BLaER1 (cell line): ENCODE measurements at regions not wholly inside any gene's neighbourhood (a gene's known extent, or its start where the extent isn't known, plus 50 kb on each side); places are given as distances from the start of the nearest gene placed in this dataset.
A peak's percentile ranks its signal among the peaks of the same experiment; 100 is the strongest.

ENCODE experiments used
- H3K27ac ChIP-seq: shearing (Covaris generic); formaldehyde crosslinking; 2 replicates; pipeline ENCODE4 v1.8.1; 2022
- H3K27me3 ChIP-seq: shearing (Covaris generic); formaldehyde crosslinking; 2 replicates; pipeline ENCODE4 v1.8.1; 2022
- H3K36me3 ChIP-seq: shearing (Covaris generic); formaldehyde crosslinking; 2 replicates; pipeline ENCODE4 v1.8.1; 2022
- H3K4me1 ChIP-seq: shearing (Covaris generic); formaldehyde crosslinking; 2 replicates; pipeline ENCODE4 v1.8.1; 2022
- H3K4me2 ChIP-seq: shearing (Covaris generic); formaldehyde crosslinking; 2 replicates; pipeline ENCODE4 v1.8.1; 2022
- H3K4me3 ChIP-seq: shearing (Covaris generic); formaldehyde crosslinking; 2 replicates; pipeline ENCODE4 v1.8.1; 2022
- H3K9ac ChIP-seq: shearing (Covaris generic); formaldehyde crosslinking; 2 replicates; pipeline ENCODE4 v1.8.1; 2022
- H3K9me3 ChIP-seq: shearing (Covaris generic); formaldehyde crosslinking; 2 replicates; pipeline ENCODE4 v1.8.1; 2022
- H4K20me1 ChIP-seq: shearing (Covaris generic); formaldehyde crosslinking; 2 replicates; pipeline ENCODE4 v1.8.1; 2022
- Cebpa-rat ChIP-seq: shearing (Covaris generic); IDR thresholded peaks from 2 replicates; pipeline ENCODE4 v1.8.1; 2022

DNA sequence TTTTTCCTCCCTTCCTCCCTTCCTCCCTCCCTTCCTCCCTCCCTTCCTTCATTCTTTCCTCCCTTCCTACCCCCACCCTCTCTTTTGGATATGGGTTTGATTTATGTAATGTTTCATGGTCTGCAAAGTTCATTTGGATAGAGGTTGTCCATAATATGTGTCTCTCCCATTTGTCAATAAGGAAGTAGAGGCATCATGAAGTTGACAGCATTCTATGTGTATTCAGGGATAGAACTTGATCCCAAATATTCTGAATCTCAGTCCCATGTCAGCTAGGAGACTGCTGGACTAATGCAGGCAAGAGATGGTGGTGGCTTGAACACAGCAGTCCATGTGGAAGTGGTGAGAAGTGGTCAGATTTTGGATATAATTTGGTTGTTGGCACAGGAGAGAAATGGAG lies 90.7 kb upstream of the SLC6A6 start:
- Histone ChIP-seq H3K4me3 (no peak overlapping the region), H3K36me3 (no peaks in the 10 kb centered on the region), H3K27ac (no peak overlapping the region), H3K4me1 (no peaks in the 10 kb centered on the region), H3K4me2 (no peak overlapping the region), H4K20me1 (peaks cover 12% of the 10 kb centered on the region), H3K9ac (no peak overlapping the region), H3K27me3 (peaks cover 43% of the 10 kb centered on the region), H3K9me3 (no peaks in the 10 kb centered on the region)
- no peak for TF ChIP-seq Cebpa-rat

DNA sequence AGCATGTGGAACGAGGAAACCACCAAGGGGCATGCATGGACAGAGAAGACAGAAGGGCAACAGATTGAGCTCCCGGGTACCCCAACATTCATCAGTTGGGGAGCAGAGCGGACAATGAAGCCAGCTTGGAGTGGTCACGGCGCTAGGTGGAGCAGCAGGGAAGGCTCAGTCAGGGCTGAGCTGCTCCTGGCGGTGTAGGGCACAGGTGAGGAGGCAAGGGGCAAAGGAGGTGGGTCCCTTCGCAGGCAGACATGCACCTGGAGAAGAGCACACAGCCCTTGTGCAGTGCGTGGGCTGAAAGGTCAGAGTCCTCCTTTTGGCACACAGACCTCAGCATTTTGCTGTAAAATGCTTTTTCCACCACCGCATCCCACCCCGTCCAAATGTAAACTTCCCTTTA lies 90.0 kb upstream of the SLC6A6 start:
- Histone ChIP-seq H3K27me3 (peaks cover 36% of the 10 kb centered on the region; the same call in 1 of the 2 replicates), H3K9me3 (no peaks in the 10 kb centered on the region), H3K4me2 (no peak overlapping the region)

DNA sequence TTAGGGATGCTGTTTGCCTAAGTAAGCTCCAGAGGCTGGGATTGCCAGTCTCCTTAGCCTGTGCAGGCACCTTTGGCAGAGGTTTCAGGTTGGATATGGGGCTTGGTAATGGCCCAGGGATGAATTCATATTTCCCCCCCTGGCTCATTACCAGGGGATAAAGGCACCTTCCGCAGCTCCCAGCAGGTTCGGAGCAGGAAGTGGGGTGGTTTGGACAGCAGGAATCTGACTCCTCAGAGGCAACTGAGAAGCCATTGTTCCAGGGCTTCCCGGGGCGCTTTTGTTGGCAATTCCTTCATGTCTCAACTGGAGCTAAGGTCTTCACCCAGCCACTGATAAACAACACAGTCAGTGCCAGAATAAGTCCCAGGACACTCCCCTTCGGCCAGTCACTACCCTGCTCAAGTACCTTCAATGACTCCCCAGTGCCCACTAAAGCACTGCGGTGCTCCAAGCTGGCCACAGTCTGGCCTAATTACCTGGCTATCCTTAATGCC lies 85.3 kb upstream of the SLC6A6 start:
- H3K27me3 ChIP-seq, result 0 out of 2 replicates have a peak, but pooled peaks cover 5% of the 10 kb centered on the region
- no peaks in the 10 kb centered on the region; the same call in 1 of the 2 replicates for H3K9me3 ChIP-seq
- H3K27ac ChIP-seq, result no peak overlapping the region
- H3K4me1 ChIP-seq, result peaks cover 3% of the 10 kb centered on the region; the same call in 1 of the 2 replicates
- no peak overlapping the region for H3K4me2 ChIP-seq
- no peak overlapping the region for H3K9ac ChIP-seq
- no peaks in the 10 kb centered on the region for H4K20me1 ChIP-seq
- H3K4me3 ChIP-seq, result no peak overlapping the region
- H3K36me3 ChIP-seq, result no peaks in the 10 kb centered on the region
- TF ChIP-seq Cebpa-rat, result no peak

More for the DNA sequence above, 90.0 kb upstream of the SLC6A6 start:
- no peaks in the 10 kb centered on the region for H3K4me1 ChIP-seq
- H3K9ac ChIP-seq, result no peak overlapping the region
- peaks cover 7% of the 10 kb centered on the region for H4K20me1 ChIP-seq
- no peak overlapping the region for H3K4me3 ChIP-seq
- no peak for TF ChIP-seq Cebpa-rat
- H3K27ac ChIP-seq, result no peak overlapping the region
- no peaks in the 10 kb centered on the region for H3K36me3 ChIP-seq

DNA sequence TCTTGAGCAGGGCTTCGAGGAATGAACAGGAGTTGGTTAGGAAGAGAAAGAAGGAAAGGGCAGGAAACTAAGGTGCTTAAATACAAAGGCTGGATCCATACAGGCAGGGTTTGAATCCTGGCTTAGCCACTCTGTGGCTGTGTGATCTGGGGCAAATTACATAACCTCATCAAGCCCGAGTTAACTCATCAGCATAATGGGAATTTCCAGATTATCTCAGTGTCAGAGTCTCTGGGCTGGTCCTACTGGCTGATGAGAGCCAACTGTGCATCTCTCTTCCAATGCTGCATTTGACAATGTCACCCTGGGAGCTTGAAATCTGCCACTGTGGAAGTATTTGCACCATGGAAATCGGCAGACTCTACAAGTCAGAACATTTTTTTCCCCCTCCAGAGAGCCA lies 83.8 kb upstream of the SLC6A6 start:
- H3K4me1 ChIP-seq, result peaks cover 15% of the 10 kb centered on the region
- H3K4me2 ChIP-seq, result no peak overlapping the region
- no peak for TF ChIP-seq Cebpa-rat

DNA sequence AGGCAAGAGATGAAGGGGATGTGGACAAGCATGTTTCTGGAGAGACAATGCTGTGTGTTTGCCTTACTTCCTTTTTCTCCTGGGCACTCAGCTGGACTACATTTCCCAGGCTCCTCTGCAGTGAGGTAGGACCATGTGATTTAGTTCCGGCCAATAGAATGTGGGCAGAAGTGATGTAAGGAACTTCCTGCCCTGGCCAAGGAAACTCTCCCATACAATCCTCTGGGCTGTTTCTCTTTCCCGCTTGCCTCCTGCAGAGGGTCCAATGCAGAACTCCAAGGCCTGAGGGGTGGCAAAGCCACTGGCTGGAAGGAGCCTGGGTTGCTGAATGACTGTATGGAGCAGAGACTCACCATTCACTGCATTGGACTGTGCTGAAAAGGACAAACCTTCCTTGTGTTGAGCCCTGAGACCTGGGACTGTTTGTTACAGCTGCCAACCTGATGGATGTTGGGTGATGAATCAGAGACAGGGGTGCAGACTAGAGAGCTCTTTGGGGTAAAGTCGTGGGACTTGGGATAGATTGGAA lies 82.7 kb upstream of the SLC6A6 start:
- Histone ChIP-seq H3K4me3 (peak overlapping the region; percentile 42; the same call in 1 of the 2 replicates), H3K4me2 (peak overlapping the region; percentile 63), H3K9me3 (no peaks in the 10 kb centered on the region; the same call in 1 of the 2 replicates), H3K4me1 (peaks cover 16% of the 10 kb centered on the region), H4K20me1 (no peaks in the 10 kb centered on the region), H3K27me3 (no peaks in the 10 kb centered on the region), H3K9ac (no peak overlapping the region), H3K27ac (peak overlapping the region; percentile 25; the same call in 1 of the 2 replicates), H3K36me3 (no peaks in the 10 kb centered on the region)
- no peak for TF ChIP-seq Cebpa-rat

More for the DNA sequence above, 83.8 kb upstream of the SLC6A6 start:
- Histone ChIP-seq H4K20me1 (no peaks in the 10 kb centered on the region), H3K27me3 (no peaks in the 10 kb centered on the region), H3K9me3 (no peaks in the 10 kb centered on the region; the same call in 1 of the 2 replicates), H3K4me3 (no peak overlapping the region), H3K27ac (no peak overlapping the region), H3K9ac (no peak overlapping the region), H3K36me3 (no peaks in the 10 kb centered on the region)

DNA sequence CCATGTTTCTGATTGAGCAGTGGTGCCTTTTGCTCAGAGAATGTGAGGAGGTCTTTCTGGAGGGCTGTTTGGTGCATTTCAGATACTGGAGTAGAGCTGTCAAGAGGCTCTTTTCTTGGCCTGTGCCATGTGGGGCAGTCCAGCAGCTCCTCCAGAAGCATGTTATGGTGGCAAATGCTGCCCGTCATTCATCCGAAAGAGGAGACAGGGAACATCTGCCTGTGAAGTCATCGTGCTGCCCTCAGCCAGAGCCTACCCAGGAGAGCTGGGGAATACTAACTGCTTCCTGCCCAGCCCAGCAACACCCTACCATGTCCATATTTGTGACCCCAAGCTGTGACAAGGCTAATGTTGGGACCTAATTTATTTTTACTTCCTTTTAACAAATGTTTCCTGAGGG lies 82.2 kb upstream of the SLC6A6 start:
- Histone ChIP-seq H3K36me3 (no peaks in the 10 kb centered on the region), H3K9ac (no peak overlapping the region), H3K4me1 (peaks cover 16% of the 10 kb centered on the region), H3K9me3 (no peaks in the 10 kb centered on the region; the same call in 1 of the 2 replicates), H4K20me1 (no peaks in the 10 kb centered on the region), H3K4me2 (peak overlapping the region; percentile 63), H3K27me3 (no peaks in the 10 kb centered on the region), H3K4me3 (no peak overlapping the region), H3K27ac (no peak overlapping the region)
- TF ChIP-seq Cebpa-rat, result no peak

DNA sequence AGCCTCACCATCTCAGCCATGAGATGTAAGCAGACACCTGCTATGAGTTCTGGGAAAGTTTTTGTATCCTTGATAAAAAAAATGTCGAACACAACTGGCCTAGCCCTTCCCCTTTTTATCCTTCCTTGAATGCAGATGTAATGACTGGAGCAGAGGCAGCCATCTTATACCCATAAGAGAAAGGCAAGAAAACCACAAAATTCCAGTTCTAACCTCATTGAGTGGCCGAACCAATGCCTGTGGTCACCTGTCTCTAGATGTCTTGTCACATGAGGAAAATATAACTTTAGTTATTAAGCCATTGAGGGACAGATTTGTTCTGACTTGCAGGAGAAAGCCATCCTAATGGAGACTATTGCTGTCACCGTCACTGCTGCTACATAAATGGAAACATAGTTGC lies 80.4 kb upstream of the SLC6A6 start:
- TF ChIP-seq Cebpa-rat, result no peak
- Histone ChIP-seq H3K36me3 (no peaks in the 10 kb centered on the region), H3K27me3 (no peaks in the 10 kb centered on the region), H3K4me1 (peaks cover 16% of the 10 kb centered on the region), H4K20me1 (no peaks in the 10 kb centered on the region), H3K4me2 (no peak overlapping the region), H3K9ac (no peak overlapping the region), H3K27ac (no peak overlapping the region), H3K4me3 (no peak overlapping the region), H3K9me3 (no peaks in the 10 kb centered on the region; the same call in 1 of the 2 replicates)

DNA sequence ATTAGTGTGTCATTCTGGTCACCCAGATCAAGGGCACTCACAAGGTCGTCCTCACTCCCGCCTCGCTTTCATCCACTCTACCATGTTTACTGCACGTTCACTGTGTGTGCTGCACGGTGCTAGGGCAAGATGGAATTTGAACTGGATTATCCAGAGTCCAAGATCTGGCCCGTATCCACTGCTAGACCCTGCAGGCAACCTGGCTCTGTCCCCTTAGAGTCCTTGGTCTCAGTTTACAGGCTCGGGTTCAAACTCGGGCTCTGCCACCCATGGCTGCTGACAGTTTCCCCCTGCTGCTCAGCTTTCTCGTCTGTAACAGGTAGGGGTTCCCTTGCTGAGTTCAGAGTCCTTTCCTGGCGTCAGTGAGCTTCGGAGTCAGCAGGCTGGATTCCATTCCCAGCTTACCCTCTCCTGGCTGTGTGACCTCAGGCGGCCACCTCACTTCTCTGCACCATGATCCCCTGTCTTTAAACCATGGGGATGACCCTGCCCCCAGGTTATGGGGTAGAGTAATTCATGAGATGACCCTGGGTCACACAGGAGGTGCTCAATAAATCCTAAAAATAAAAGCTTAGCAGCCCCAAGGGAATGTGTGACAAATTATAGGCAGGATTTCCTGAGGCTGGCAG lies 79.6 kb upstream of the SLC6A6 start:
- no peak overlapping the region for H3K4me3 ChIP-seq
- 0 out of 2 replicates have a peak overlapping the region, but pooled peaks have one; percentile 5 for H3K9ac ChIP-seq
- peaks cover 16% of the 10 kb centered on the region for H3K4me1 ChIP-seq
- no peak overlapping the region for H3K27ac ChIP-seq
- H3K9me3 ChIP-seq, result no peaks in the 10 kb centered on the region; the same call in 1 of the 2 replicates
- no peaks in the 10 kb centered on the region for H3K27me3 ChIP-seq
- H3K4me2 ChIP-seq, result peak overlapping the region; percentile 76
- TF ChIP-seq Cebpa-rat, result no peak
- H3K36me3 ChIP-seq, result no peaks in the 10 kb centered on the region
- no peaks in the 10 kb centered on the region for H4K20me1 ChIP-seq

DNA sequence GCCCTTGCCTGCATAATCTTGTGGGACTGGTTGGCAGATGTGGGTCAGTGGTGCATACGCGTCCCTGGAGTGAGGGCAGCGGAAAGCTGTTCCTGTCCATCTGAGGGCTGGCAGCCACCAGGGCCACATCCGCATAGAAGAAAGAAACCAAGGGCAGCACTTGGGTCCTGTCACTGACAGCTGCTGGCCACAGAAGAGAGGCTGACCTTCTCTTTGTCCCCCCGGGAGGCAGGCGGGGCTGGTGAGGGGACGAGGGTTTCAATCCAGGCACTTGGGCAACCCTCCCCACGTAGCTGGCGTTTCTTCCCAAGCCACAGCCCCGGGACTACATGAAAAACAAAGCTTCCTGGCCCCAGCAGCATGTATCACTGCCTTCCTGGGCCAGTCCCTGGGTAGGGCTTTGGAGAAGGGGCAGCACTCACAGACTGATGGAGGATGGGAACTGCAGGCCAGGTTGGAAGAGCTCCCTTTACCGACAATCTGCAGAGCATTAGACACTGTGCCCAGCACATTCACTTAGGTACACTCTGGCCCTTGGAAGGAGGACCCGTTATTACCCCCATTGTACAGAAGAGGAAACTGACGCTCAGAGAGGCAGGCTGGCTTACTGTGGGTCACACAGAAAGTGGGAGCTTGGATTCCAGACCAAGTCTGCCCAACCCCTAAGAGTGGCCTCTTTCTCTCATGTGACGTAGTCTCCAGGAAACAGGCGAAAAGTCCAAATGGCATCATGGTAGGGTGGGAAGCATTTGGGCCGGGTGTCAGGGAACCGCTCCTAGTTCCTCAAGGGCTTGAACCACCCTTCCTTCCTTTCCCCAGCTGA lies 78.8 kb upstream of the SLC6A6 start:
- 0 out of 2 replicates have a peak overlapping the region, but pooled peaks have one; percentile 5 for H3K9ac ChIP-seq
- no peaks in the 10 kb centered on the region for H3K27me3 ChIP-seq
- H4K20me1 ChIP-seq, result no peaks in the 10 kb centered on the region
- no peak overlapping the region for H3K27ac ChIP-seq
- H3K9me3 ChIP-seq, result no peaks in the 10 kb centered on the region; the same call in 1 of the 2 replicates
- H3K36me3 ChIP-seq, result no peaks in the 10 kb centered on the region
- H3K4me2 ChIP-seq, result peak overlapping the region; percentile 76
- peaks cover 16% of the 10 kb centered on the region for H3K4me1 ChIP-seq
- TF ChIP-seq Cebpa-rat, result no peak
- H3K4me3 ChIP-seq, result no peak overlapping the region
